SK-N-SH (cell line): ENCODE measurements at regions not wholly inside any gene's neighbourhood (a gene's known extent, or its start where the extent isn't known, plus 50 kb on each side); places are given as distances from the start of the nearest gene placed in this dataset.

ENCODE experiments used
- CTCF ChIP-seq: fragments of 200-600 bp; sonication (generic); IDR thresholded peaks from 2 replicates; pipeline ENCODE4 v1.6.1; 2017; ENCODE audit warnings: antibody characterized with exemption, mild to moderate bottlenecking, moderate library complexity
- EP300 ChIP-seq, 2 experiments: IDR thresholded peaks; 2 replicates each; pipeline versions ENCODE4 v1.4.0 to v1.6.1; 2012; ENCODE audit warnings: borderline replicate concordance in 1 of 2, low read depth in 1 of 2, low read length in 1 of 2
- EZH2phosphoT487 ChIP-seq: fragments of 200-600 bp; sonication (generic); IDR thresholded peaks from 2 replicates; pipeline ENCODE4 v1.6.1; 2017; ENCODE audit warnings: low read depth, mixed run types, mild to moderate bottlenecking, antibody characterized with exemption, moderate library complexity, borderline replicate concordance
- FOSL2 ChIP-seq: IDR thresholded peaks from 2 replicates; pipeline ENCODE4 v1.4.0; 2012; ENCODE audit warnings: low read depth, mild to moderate bottlenecking, moderate library complexity, borderline replicate concordance
- MAX ChIP-seq: IDR thresholded peaks from 2 replicates; pipeline ENCODE4 v1.4.0; 2012; ENCODE audit warnings: low read depth
- TAF1 ChIP-seq: IDR thresholded peaks from 2 replicates; pipeline ENCODE4 v1.6.1; 2012; ENCODE audit warnings: low read depth, mild to moderate bottlenecking, low read length, moderate library complexity, borderline replicate concordance
- USF2 ChIP-seq: fragments of 150-350 bp; IDR thresholded peaks from 2 replicates; pipeline ENCODE4 v1.6.1; 2017; ENCODE audit warnings: antibody characterized with exemption, low read length, low read depth, borderline replicate concordance

GRCh38 chr5:142478113-142478512 lies 153.3 kb upstream of the SPRY4 start:
- TF ChIP-seq TAF1: no peak
- TF ChIP-seq CTCF: no peak
- no peak for TF ChIP-seq EP300 (IDR thresholded peaks at IDR 0.05; ENCODE audit: borderline replicate concordance in 1 of 2, low read depth in 1 of 2, low read length in 1 of 2)
- TF ChIP-seq EZH2phosphoT487: no peak
- TF ChIP-seq USF2: no peak
- TF ChIP-seq FOSL2: no peak
- TF ChIP-seq MAX: no peak
